Neural cell (in vitro differentiated cells): ENCODE measurements at regions not wholly inside any gene's neighbourhood (a gene's known extent, or its start where the extent isn't known, plus 50 kb on each side); places are given as distances from the start of the nearest gene placed in this dataset.

Source experiments
- H2AFZ ChIP-seq: fragments of 200-600, 300-800 bp; sonication (generic), shearing (Covaris generic); 2 replicates; pipeline ENCODE4 v1.6.0; 2014; ENCODE audit warnings: low read depth, mild to moderate bottlenecking, antibody characterized with exemption, low read length, moderate library complexity
- H3F3A ChIP-seq: fragments of 200-600 bp; shearing (Covaris generic); 2 replicates; pipeline ENCODE4 v1.6.1; 2016; ENCODE audit warnings: mild to moderate bottlenecking, moderate library complexity, mixed read lengths, antibody characterized with exemption, low read length; ENCODE audit not compliant: insufficient read depth, poor library complexity, severe bottlenecking
- H3K27ac ChIP-seq: fragments of 200-600, 300-800 bp; sonication (generic), shearing (Covaris generic); 2 replicates; pipeline ENCODE4 v1.5.1; 2014; ENCODE audit warnings: mild to moderate bottlenecking, low read length, moderate library complexity
- H3K27me3 ChIP-seq: fragments of 300-800, 200-600 bp; sonication (generic), shearing (Covaris generic); 2 replicates; pipeline ENCODE4 v1.6.0; 2014; ENCODE audit warnings: mild to moderate bottlenecking, low read depth, low read length, moderate library complexity; ENCODE audit not compliant: insufficient read depth
- H3K36me3 ChIP-seq: fragments of 300-800, 200-600 bp; sonication (generic), shearing (Covaris generic); 2 replicates; pipeline ENCODE4 v1.5.1; 2014; ENCODE audit warnings: mild to moderate bottlenecking, antibody characterized with exemption, low read length, moderate library complexity; ENCODE audit not compliant: insufficient read depth
- H3K4me2 ChIP-seq: fragments of 300-800, 200-600 bp; sonication (generic), shearing (Covaris generic); 2 replicates; pipeline ENCODE4 v1.6.0; 2014; ENCODE audit warnings: mild to moderate bottlenecking, low read length
- H3K4me3 ChIP-seq: fragments of 300-800, 200-600 bp; sonication (generic), shearing (Covaris generic); 2 replicates; pipeline ENCODE4 v1.5.1; 2014; ENCODE audit warnings: mild to moderate bottlenecking, low read length, moderate library complexity
- H3K79me2 ChIP-seq: fragments of 200-600 bp; shearing (Covaris generic); replicated peaks from 2 replicates; pipeline ENCODE4 v1.6.0; 2014; ENCODE audit warnings: mild to moderate bottlenecking, low read length, moderate library complexity; ENCODE audit not compliant: insufficient read depth
- H3K9ac ChIP-seq: fragments of 300-800, 200-600 bp; sonication (generic), shearing (Covaris generic); 2 replicates; pipeline ENCODE4 v1.6.1; 2016; ENCODE audit warnings: mild to moderate bottlenecking, low read length, mixed read lengths
- H3K9me2 ChIP-seq: fragments of 200-600 bp; shearing (Covaris generic); 2 replicates; pipeline ENCODE4 v1.6.1; 2016; ENCODE audit warnings: mild to moderate bottlenecking, low read length, mixed read lengths; ENCODE audit not compliant: insufficient read depth
- H3K9me3 ChIP-seq: fragments of 200-600, 300-800 bp; sonication (generic), shearing (Covaris generic); 2 replicates; pipeline ENCODE4 v1.6.1; 2016; ENCODE audit warnings: mild to moderate bottlenecking, mixed run types, low read length, moderate library complexity, mixed read lengths
- H4K20me1 ChIP-seq: fragments of 200-600 bp; shearing (Covaris generic); 2 replicates; pipeline ENCODE4 v1.6.1; 2016; ENCODE audit warnings: mild to moderate bottlenecking, mixed run types; ENCODE audit not compliant: insufficient read depth
- EP300 ChIP-seq: fragments of 450-650 bp; conservative IDR thresholded peaks from 2 replicates; pipeline ENCODE4 v1.6.1; 2014; ENCODE audit warnings: antibody characterized with exemption, mild to moderate bottlenecking, moderate library complexity; ENCODE audit not compliant: poor library complexity, severe bottlenecking
- EZH2 ChIP-seq: fragments of 200-600, 300-800 bp; shearing (Covaris generic), sonication (generic); IDR thresholded peaks from 2 replicates; pipeline ENCODE4 v1.6.1; 2014; ENCODE audit warnings: antibody characterized with exemption, low read length, borderline replicate concordance, mild to moderate bottlenecking; ENCODE audit not compliant: insufficient read depth, poor library complexity, severe bottlenecking
- MXI1 ChIP-seq: fragments of 450-650 bp; conservative IDR thresholded peaks from 2 replicates; pipeline ENCODE4 v1.6.1; 2014; ENCODE audit warnings: antibody characterized with exemption, mild to moderate bottlenecking; ENCODE audit not compliant: poor library complexity, severe bottlenecking
- POLR2AphosphoS5 ChIP-seq: IDR thresholded peaks from 2 replicates; pipeline ENCODE4 v1.6.1; 2012
- RAD21 ChIP-seq: fragments of 450-650 bp; conservative IDR thresholded peaks from 2 replicates; pipeline ENCODE4 v1.6.1; 2014; ENCODE audit warnings: antibody characterized with exemption, mild to moderate bottlenecking, moderate library complexity
- SMC3 ChIP-seq: fragments of 450-650 bp; conservative IDR thresholded peaks from 2 replicates; pipeline ENCODE4 v1.6.1; 2014; ENCODE audit warnings: antibody characterized with exemption, mild to moderate bottlenecking, moderate library complexity; ENCODE audit not compliant: poor library complexity
- TAF1 ChIP-seq: IDR thresholded peaks from 2 replicates; pipeline ENCODE4 v1.6.1; 2012; ENCODE audit warnings: low read depth
- TF ChIP-seq, protein P1 (sequence below): IDR thresholded peaks from 2 replicates; pipeline ENCODE4 v1.6.1; 2012; ENCODE audit warnings: borderline replicate concordance
- TF ChIP-seq, protein P2 (sequence below): fragments of 450-650 bp; IDR thresholded peaks from 2 replicates; pipeline ENCODE4 v1.5.1; 2014; ENCODE audit warnings: antibody characterized with exemption, mild to moderate bottlenecking, moderate library complexity; ENCODE audit not compliant: poor library complexity, severe bottlenecking

DNA sequence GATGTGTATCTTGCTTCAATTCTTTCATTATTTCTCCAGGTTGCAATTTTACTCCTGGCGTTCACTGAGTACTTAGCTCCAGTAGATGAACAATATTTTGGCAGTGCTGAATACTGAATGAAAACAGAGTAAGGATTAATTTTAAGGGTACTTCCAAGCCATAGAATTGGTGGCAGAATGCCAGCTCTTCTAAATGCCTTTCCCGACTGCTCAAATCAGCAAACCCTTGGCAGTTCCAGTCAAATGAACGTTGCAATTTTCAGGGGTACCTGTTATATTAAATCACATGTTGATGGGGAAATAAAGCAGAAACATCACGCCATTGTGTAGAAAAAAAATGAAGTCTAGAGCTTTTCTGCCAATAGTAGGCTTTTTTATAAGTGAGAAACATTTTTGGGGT is 282.4 kb upstream of the RPS23 start:
- Histone ChIP-seq H3F3A (no peaks in the 10 kb centered on the region), H3K9ac (no peak overlapping the region), H3K9me2 (no peaks in the 10 kb centered on the region), H3K27me3 (no peaks in the 10 kb centered on the region), H2AFZ (no peak overlapping the region), H4K20me1 (no peaks in the 10 kb centered on the region), H3K4me3 (no peak overlapping the region), H3K4me2 (no peak overlapping the region), H3K79me2 (no peaks in the 10 kb centered on the region), H3K9me3 (no peaks in the 10 kb centered on the region), H3K27ac (no peak overlapping the region), H3K36me3 (no peaks in the 10 kb centered on the region)
- TF ChIP-seq RAD21: no peak
- no peak for TF ChIP-seq SMC3
- no peak for TF ChIP-seq TAF1
- TF ChIP-seq POLR2AphosphoS5: no peak

DNA sequence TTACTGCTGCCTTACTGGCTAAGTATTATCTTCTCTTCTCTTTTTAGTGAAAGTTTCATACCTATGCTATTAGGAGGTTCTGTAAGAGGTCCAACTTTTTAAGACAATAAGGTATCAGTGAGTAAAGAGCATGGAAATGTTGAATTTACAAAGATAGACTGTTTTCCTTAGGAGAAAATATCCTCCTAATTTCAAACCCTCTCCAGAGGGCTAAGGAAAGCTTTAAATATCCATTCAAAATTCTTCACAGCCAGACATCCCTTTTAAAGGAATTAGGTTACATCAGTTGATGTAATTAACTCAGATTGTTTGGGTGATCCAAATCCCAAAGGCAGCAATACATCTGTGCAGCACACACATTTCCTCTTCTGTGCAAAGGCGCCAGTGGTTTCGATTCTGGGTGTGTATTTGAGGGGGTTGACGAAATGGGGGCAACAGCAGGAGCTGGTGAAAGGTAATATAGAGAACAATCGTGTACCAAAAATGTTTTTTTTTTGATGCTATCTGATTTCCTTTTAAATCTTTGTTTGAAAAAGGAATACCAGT is 273.8 kb upstream of the RPS23 start:
- Histone ChIP-seq H3K4me2 (no peak overlapping the region), H3K27me3 (no peaks in the 10 kb centered on the region), H2AFZ (no peak overlapping the region), H3K9ac (no peak overlapping the region), H3K9me3 (no peaks in the 10 kb centered on the region), H3K36me3 (no peaks in the 10 kb centered on the region), H3K27ac (no peak overlapping the region), H3K9me2 (no peaks in the 10 kb centered on the region), H3K4me3 (no peak overlapping the region), H4K20me1 (no peaks in the 10 kb centered on the region), H3K79me2 (no peaks in the 10 kb centered on the region), H3F3A (no peaks in the 10 kb centered on the region)
- TF ChIP-seq, protein P1, sequence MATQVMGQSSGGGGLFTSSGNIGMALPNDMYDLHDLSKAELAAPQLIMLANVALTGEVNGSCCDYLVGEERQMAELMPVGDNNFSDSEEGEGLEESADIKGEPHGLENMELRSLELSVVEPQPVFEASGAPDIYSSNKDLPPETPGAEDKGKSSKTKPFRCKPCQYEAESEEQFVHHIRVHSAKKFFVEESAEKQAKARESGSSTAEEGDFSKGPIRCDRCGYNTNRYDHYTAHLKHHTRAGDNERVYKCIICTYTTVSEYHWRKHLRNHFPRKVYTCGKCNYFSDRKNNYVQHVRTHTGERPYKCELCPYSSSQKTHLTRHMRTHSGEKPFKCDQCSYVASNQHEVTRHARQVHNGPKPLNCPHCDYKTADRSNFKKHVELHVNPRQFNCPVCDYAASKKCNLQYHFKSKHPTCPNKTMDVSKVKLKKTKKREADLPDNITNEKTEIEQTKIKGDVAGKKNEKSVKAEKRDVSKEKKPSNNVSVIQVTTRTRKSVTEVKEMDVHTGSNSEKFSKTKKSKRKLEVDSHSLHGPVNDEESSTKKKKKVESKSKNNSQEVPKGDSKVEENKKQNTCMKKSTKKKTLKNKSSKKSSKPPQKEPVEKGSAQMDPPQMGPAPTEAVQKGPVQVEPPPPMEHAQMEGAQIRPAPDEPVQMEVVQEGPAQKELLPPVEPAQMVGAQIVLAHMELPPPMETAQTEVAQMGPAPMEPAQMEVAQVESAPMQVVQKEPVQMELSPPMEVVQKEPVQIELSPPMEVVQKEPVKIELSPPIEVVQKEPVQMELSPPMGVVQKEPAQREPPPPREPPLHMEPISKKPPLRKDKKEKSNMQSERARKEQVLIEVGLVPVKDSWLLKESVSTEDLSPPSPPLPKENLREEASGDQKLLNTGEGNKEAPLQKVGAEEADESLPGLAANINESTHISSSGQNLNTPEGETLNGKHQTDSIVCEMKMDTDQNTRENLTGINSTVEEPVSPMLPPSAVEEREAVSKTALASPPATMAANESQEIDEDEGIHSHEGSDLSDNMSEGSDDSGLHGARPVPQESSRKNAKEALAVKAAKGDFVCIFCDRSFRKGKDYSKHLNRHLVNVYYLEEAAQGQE: no peak
- no peak for TF ChIP-seq TAF1
- TF ChIP-seq, protein P2, sequence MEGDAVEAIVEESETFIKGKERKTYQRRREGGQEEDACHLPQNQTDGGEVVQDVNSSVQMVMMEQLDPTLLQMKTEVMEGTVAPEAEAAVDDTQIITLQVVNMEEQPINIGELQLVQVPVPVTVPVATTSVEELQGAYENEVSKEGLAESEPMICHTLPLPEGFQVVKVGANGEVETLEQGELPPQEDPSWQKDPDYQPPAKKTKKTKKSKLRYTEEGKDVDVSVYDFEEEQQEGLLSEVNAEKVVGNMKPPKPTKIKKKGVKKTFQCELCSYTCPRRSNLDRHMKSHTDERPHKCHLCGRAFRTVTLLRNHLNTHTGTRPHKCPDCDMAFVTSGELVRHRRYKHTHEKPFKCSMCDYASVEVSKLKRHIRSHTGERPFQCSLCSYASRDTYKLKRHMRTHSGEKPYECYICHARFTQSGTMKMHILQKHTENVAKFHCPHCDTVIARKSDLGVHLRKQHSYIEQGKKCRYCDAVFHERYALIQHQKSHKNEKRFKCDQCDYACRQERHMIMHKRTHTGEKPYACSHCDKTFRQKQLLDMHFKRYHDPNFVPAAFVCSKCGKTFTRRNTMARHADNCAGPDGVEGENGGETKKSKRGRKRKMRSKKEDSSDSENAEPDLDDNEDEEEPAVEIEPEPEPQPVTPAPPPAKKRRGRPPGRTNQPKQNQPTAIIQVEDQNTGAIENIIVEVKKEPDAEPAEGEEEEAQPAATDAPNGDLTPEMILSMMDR: no peak
- no peak for TF ChIP-seq POLR2AphosphoS5
- TF ChIP-seq SMC3: no peak
- no peak for TF ChIP-seq RAD21
- TF ChIP-seq EZH2: no peak
- TF ChIP-seq MXI1: no peak

DNA sequence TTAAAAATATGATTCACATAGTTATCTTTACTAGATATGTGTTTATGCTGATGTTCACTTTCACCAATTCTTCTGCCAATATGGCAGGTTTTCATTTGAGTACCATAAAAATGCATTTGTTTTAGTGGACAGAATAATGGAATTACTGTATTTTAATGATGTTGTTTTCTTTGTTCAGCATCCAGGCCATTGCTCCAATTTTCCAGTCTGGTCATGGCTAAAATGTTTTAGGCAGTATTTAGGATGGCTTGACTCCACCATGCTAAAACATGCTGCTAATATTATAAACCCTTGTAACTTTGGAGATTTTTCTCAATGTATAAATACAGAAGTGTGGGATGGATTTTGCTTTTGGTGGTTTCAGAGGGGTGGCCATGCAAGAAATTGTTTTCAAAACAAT is 273.0 kb upstream of the RPS23 start:
- no peaks in the 10 kb centered on the region for H3F3A ChIP-seq
- no peaks in the 10 kb centered on the region for H4K20me1 ChIP-seq
- no peak overlapping the region for H2AFZ ChIP-seq
- no peak overlapping the region for H3K27ac ChIP-seq
- H3K36me3 ChIP-seq: no peaks in the 10 kb centered on the region
- H3K9me3 ChIP-seq: no peaks in the 10 kb centered on the region
- TF ChIP-seq POLR2AphosphoS5: no peak
- TF ChIP-seq SMC3: no peak
- TF ChIP-seq TAF1: no peak
- TF ChIP-seq, protein P2: no peak
- TF ChIP-seq EP300: no peak
- no peak for TF ChIP-seq EZH2
- no peak for TF ChIP-seq MXI1
- no peak for TF ChIP-seq RAD21
- TF ChIP-seq, protein P1: no peak
- H3K27me3 ChIP-seq: no peaks in the 10 kb centered on the region
- no peak overlapping the region for H3K9ac ChIP-seq
- H3K4me2 ChIP-seq: no peak overlapping the region
- no peaks in the 10 kb centered on the region for H3K9me2 ChIP-seq
- no peak overlapping the region for H3K4me3 ChIP-seq
- H3K79me2 ChIP-seq: no peaks in the 10 kb centered on the region
